ENCODE measurements at regions not wholly inside any gene's neighbourhood (a gene's known extent, or its start where the extent isn't known, plus 50 kb on each side); places are given as distances from the start of the nearest gene placed in this dataset.

DNA sequence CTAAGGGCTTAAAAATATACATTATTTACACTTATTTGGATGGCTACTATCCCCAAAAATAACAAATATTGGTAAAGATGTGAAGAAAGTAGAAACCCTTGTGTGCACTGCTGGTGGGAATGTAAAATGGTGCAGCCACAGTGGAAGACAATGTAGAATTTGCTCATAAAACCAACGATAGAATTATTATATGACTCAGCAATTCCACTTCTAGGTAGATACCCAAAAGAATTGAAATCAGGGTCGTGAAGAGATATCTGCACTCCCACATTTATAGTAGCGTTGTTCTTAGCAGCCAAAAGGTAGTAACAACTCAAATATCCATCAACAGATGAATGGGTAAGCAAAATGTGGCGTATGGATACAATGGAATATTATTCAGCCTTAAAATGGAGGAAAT is 181.6 kb upstream of the UBE3A start:
- no peak overlapping the region for H4K91ac ChIP-seq (replicated peaks; ENCODE audit: insufficient read length, low read length)
- DNase-seq (ENCODE audit: low read depth in 1 of 2, low spot score in 2 of 2) (no peak), FAIRE-seq (no peak)
- H3K4me1 ChIP-seq (replicated peaks in 1 of 4; ENCODE audit: control insufficient read depth in 3 of 4, insufficient read depth in 4 of 4, low read length in 3 of 4): no peaks in the 10 kb centered on the region
- H2BK20ac ChIP-seq (ENCODE audit: low read length): no peak overlapping the region
- H2AFZ ChIP-seq (ENCODE audit: low read length): no peak overlapping the region
- no peak overlapping the region for H4K8ac ChIP-seq (ENCODE audit: extremely low read depth, insufficient read depth, low read length)
- no peak overlapping the region for H3K14ac ChIP-seq (ENCODE audit: insufficient read length)
- no peaks in the 10 kb centered on the region for H4K20me1 ChIP-seq (replicated peaks in 1 of 2; ENCODE audit: control insufficient read depth in 1 of 2, insufficient read depth in 2 of 2, low read length in 2 of 2)
- no peak overlapping the region for H3K27ac ChIP-seq (ENCODE audit: low read depth, low read length)
- no peaks in the 10 kb centered on the region for H3K23me2 ChIP-seq (ENCODE audit: low read depth, low read length)
- no peaks in the 10 kb centered on the region for H3K27me3 ChIP-seq (replicated peaks in 1 of 4; ENCODE audit: control insufficient read depth in 3 of 4, extremely low read depth in 1 of 4, insufficient read depth in 3 of 4, low read length in 3 of 4)
- no peak overlapping the region for H3K56ac ChIP-seq (replicated peaks; ENCODE audit: insufficient read length, low read depth, low read length)
- H3K79me1 ChIP-seq (ENCODE audit: low read depth, low read length): no peaks in the 10 kb centered on the region
- no peak overlapping the region for H3K4me2 ChIP-seq (ENCODE audit: insufficient read depth in 1 of 2, low read depth in 2 of 2, low read length in 2 of 2)
- H2BK120ac ChIP-seq (replicated peaks; ENCODE audit: low read depth, low read length): no peak overlapping the region
- H2BK5ac ChIP-seq (ENCODE audit: low read depth, low read length): no peak overlapping the region
- H3K9ac ChIP-seq (replicated peaks in 1 of 4; ENCODE audit: extremely low read depth in 1 of 4, low read depth in 3 of 4, low read length in 3 of 4): no peak overlapping the region
- no peaks in the 10 kb centered on the region for H3K79me2 ChIP-seq (ENCODE audit: control insufficient read depth in 1 of 2, insufficient read depth in 2 of 2, low read length in 2 of 2)
- H3K23ac ChIP-seq (ENCODE audit: insufficient read length): no peak overlapping the region
- no peaks in the 10 kb centered on the region for H3K36me3 ChIP-seq (ENCODE audit: control insufficient read depth in 2 of 4, insufficient read depth in 4 of 4, low read length in 3 of 4)
- CTCF ChIA-PET (ENCODE audit: partially characterized antibody): no interaction called here
- H3K18ac ChIP-seq (ENCODE audit: extremely low read depth, low read length): no peak overlapping the region
- POLR2A ChIA-PET (ENCODE audit: partially characterized antibody): no interaction called here
- WGBS, 2 experiments (ENCODE audit: extremely low coverage in 1 of 2, insufficient coverage in 1 of 2, insufficient read length in 1 of 2, insufficient replicate concordance in 2 of 2, low coverage in 1 of 2, low lambda C conversion rate in 2 of 2, missing lambda C conversion rate in 1 of 2): 92% methylated on average over 4 of the region's 4 CpGs; no CpG with 5 or more reads in 1 of the 2 experiments
- no peak overlapping the region for H4K5ac ChIP-seq (ENCODE audit: insufficient read length, low read depth, low read length)
- no peaks in the 10 kb centered on the region for H3K9me3 ChIP-seq (ENCODE audit: insufficient read depth in 2 of 2, low read depth in 1 of 2, low read length in 1 of 2)
- H3K4me3 ChIP-seq (ENCODE audit: extremely low read depth in 1 of 4, insufficient read depth in 2 of 4, low read depth in 3 of 4, low read length in 4 of 4): no peak overlapping the region
- no peak overlapping the region for H2AK5ac ChIP-seq (ENCODE audit: low read depth, low read length)
- H2BK15ac ChIP-seq (ENCODE audit: low read length): no peak overlapping the region
- H2BK12ac ChIP-seq (ENCODE audit: low read depth, low read length): no peak overlapping the region
- H3K4ac ChIP-seq (replicated peaks; ENCODE audit: insufficient read length, low read depth, low read length): no peak overlapping the region
- TF ChIP-seq ZNF274 (IDR thresholded peaks at IDR 0.05; ENCODE audit: borderline replicate concordance, extremely low read depth, low read length): no peak
- TF ChIP-seq CEBPB (IDR thresholded peaks at IDR 0.05; ENCODE audit: low read depth, low read length): no peak
- no peak for TF ChIP-seq TBP (IDR thresholded peaks at IDR 0.05; ENCODE audit: low read depth, low read length)
- no peak for TF ChIP-seq RFX5 (IDR thresholded peaks at IDR 0.05; ENCODE audit: borderline replicate concordance, low read depth, low read length)
- no peak for TF ChIP-seq CTCF (IDR thresholded peaks at IDR 0.05; ENCODE audit: control extremely low read depth in 1 of 3, insufficient read depth in 1 of 3, low read depth in 1 of 3, low read length in 3 of 3)
- no peak for TF ChIP-seq GTF2F1 (IDR thresholded peaks at IDR 0.05; ENCODE audit: borderline replicate concordance, low read depth, low read length)
- TF ChIP-seq HDAC2 (IDR thresholded peaks at IDR 0.05; ENCODE audit: borderline replicate concordance in 1 of 2, low read depth in 2 of 2, low read length in 2 of 2): no peak
- TF ChIP-seq CBX8 (IDR thresholded peaks at IDR 0.05; ENCODE audit: borderline replicate concordance, low read depth, low read length): no peak
- TF ChIP-seq CHD1 (IDR thresholded peaks at IDR 0.05; ENCODE audit: low read depth, low read length): no peak
- TF ChIP-seq, protein P1, sequence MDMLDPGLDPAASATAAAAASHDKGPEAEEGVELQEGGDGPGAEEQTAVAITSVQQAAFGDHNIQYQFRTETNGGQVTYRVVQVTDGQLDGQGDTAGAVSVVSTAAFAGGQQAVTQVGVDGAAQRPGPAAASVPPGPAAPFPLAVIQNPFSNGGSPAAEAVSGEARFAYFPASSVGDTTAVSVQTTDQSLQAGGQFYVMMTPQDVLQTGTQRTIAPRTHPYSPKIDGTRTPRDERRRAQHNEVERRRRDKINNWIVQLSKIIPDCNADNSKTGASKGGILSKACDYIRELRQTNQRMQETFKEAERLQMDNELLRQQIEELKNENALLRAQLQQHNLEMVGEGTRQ (IDR thresholded peaks at IDR 0.05; ENCODE audit: low read length): no peak
- TF ChIP-seq YY1 (IDR thresholded peaks at IDR 0.05; ENCODE audit: low read depth, low read length): no peak
- no peak for TF ChIP-seq SUZ12 (IDR thresholded peaks at IDR 0.05; ENCODE audit: low read length)
